Panc1 (cell line): ENCODE measurements at regions not wholly inside any gene's neighbourhood (a gene's known extent, or its start where the extent isn't known, plus 50 kb on each side); places are given as distances from the start of the nearest gene placed in this dataset.

ENCODE experiments used
- TCF7L2 ChIP-seq: IDR thresholded peaks from 2 replicates; pipeline ENCODE4 v1.6.1; 2011; ENCODE audit warnings: mild to moderate bottlenecking, low read depth, low read length, inconsistent platforms
- TF ChIP-seq, protein P1 (sequence below): fragments of 450-650 bp; IDR thresholded peaks from 2 replicates; pipeline ENCODE4 v1.5.1; 2017; ENCODE audit warnings: mild to moderate bottlenecking

DNA sequence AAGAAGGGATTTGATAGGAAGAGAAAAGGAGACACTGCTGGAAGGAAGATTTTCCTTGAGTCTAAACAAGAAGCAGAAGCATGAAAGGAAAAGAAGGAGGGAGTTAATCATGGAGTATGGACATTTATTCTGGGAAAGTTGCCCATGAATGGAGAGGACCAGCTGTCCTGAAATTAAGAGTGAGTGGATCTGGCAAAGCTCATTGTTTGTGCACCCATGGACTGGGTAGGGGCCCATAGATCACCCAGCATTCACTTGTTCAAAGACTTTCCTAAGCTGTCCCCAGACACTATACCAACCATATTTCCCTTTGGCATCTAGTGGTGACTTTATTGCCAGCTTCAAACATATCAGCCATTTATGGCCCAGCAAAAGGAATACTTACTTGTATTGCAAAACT is 422.7 kb downstream of the FBXO15 start:
- TF ChIP-seq, protein P1, sequence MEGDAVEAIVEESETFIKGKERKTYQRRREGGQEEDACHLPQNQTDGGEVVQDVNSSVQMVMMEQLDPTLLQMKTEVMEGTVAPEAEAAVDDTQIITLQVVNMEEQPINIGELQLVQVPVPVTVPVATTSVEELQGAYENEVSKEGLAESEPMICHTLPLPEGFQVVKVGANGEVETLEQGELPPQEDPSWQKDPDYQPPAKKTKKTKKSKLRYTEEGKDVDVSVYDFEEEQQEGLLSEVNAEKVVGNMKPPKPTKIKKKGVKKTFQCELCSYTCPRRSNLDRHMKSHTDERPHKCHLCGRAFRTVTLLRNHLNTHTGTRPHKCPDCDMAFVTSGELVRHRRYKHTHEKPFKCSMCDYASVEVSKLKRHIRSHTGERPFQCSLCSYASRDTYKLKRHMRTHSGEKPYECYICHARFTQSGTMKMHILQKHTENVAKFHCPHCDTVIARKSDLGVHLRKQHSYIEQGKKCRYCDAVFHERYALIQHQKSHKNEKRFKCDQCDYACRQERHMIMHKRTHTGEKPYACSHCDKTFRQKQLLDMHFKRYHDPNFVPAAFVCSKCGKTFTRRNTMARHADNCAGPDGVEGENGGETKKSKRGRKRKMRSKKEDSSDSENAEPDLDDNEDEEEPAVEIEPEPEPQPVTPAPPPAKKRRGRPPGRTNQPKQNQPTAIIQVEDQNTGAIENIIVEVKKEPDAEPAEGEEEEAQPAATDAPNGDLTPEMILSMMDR, result no peak
- TF ChIP-seq TCF7L2, result no peak
